GM19099 (cell line): ENCODE measurements at regions not wholly inside any gene's neighbourhood (a gene's known extent, or its start where the extent isn't known, plus 50 kb on each side); places are given as distances from the start of the nearest gene placed in this dataset.

Source experiments
- POLR2A ChIP-seq: IDR thresholded peaks from 3 replicates; pipeline ENCODE4 v1.6.1; 2011; ENCODE audit warnings: low read depth; ENCODE audit not compliant: insufficient read length; ENCODE audit errors: extremely low read depth

- TF ChIP-seq POLR2A, result no peak
Measured at GRCh38 chr13:105436943-105437342, 1098.5 kb downstream of the EFNB2 start.

- no peak for TF ChIP-seq POLR2A
Measured at GRCh38 chr13:105432438-105432837, 1103.0 kb downstream of the EFNB2 start.

- no peak for TF ChIP-seq POLR2A
Measured at GRCh38 chr13:105428811-105429210, 1106.7 kb downstream of the EFNB2 start.

GRCh38 chr13:105426441-105426840 lies 1109.0 kb downstream of the EFNB2 start:
- no peak for TF ChIP-seq POLR2A

- no peak for TF ChIP-seq POLR2A
Measured at GRCh38 chr13:105414639-105415038, 1120.8 kb downstream of the EFNB2 start.

- TF ChIP-seq POLR2A, result no peak
Measured at GRCh38 chr13:105412171-105412570, 1123.3 kb downstream of the EFNB2 start.

GRCh38 chr13:105410602-105411001 lies 1124.9 kb downstream of the EFNB2 start:
- no peak for TF ChIP-seq POLR2A

- TF ChIP-seq POLR2A, result no peak
Measured at GRCh38 chr13:105406551-105406950, 1128.9 kb downstream of the EFNB2 start.

GRCh38 chr13:105403086-105403485 lies 1132.4 kb downstream of the EFNB2 start:
- TF ChIP-seq POLR2A, result no peak

- TF ChIP-seq POLR2A, result no peak
Measured at GRCh38 chr13:105395041-105395440, 1140.4 kb downstream of the EFNB2 start.

GRCh38 chr13:105389373-105389772 lies 1146.1 kb downstream of the EFNB2 start:
- TF ChIP-seq POLR2A, result no peak

GRCh38 chr13:105377452-105377851 lies 1158.0 kb downstream of the EFNB2 start:
- no peak for TF ChIP-seq POLR2A

GRCh38 chr13:105370011-105370650 lies 1165.3 kb downstream of the EFNB2 start:
- no peak for TF ChIP-seq POLR2A

- no peak for TF ChIP-seq POLR2A
Measured at GRCh38 chr13:105368781-105369180, 1166.7 kb downstream of the EFNB2 start.

GRCh38 chr13:105365831-105366230 lies 1169.6 kb downstream of the EFNB2 start:
- TF ChIP-seq POLR2A, result no peak

GRCh38 chr13:105365021-105365550 lies 1170.4 kb downstream of the EFNB2 start:
- no peak for TF ChIP-seq POLR2A

GRCh38 chr13:105364191-105364590 lies 1171.3 kb downstream of the EFNB2 start:
- TF ChIP-seq POLR2A, result no peak
